HG03469 (cell line): ENCODE measurements at regions not wholly inside any gene's neighbourhood (a gene's known extent, or its start where the extent isn't known, plus 50 kb on each side); places are given as distances from the start of the nearest gene placed in this dataset.

Experiments used
- ATAC-seq: cut with Tn5 transposase; IDR thresholded peaks from one replicate; pipeline ENCODE4 v1.9.1; 2021; ENCODE audit warnings: mild to moderate bottlenecking, moderate library complexity, moderate number of reproducible peaks; ENCODE audit not compliant: unreplicated experiment

- no peak for ATAC-seq
These were observed 142.8 kb upstream of the SEMA3A start for GRCh38 chr7:84337429-84337828.

GRCh38 chr7:84336766-84337165, 142.2 kb upstream of the SEMA3A start:
- no peak for ATAC-seq

GRCh38 chr7:84336303-84336702, 141.7 kb upstream of the SEMA3A start:
- no peak for ATAC-seq

- no peak for ATAC-seq
These were observed 137.0 kb upstream of the SEMA3A start for GRCh38 chr7:84331616-84332015.

- ATAC-seq = no peak
These were observed 134.0 kb upstream of the SEMA3A start for GRCh38 chr7:84328571-84328970.

- no peak for ATAC-seq
These were observed 129.6 kb upstream of the SEMA3A start for GRCh38 chr7:84324136-84324630.

- ATAC-seq = no peak
These were observed 122.9 kb upstream of the SEMA3A start for GRCh38 chr7:84317536-84317935.

- ATAC-seq = no peak
These were observed 119.7 kb upstream of the SEMA3A start for GRCh38 chr7:84314263-84314662.

- no peak for ATAC-seq
These were observed 109.8 kb upstream of the SEMA3A start for GRCh38 chr7:84304407-84304806.

- no peak for ATAC-seq
These were observed 108.4 kb upstream of the SEMA3A start for GRCh38 chr7:84302949-84303348.

- ATAC-seq = no peak
These were observed 103.0 kb upstream of the SEMA3A start for GRCh38 chr7:84297616-84298015.

- ATAC-seq = no peak
These were observed 100.4 kb upstream of the SEMA3A start for GRCh38 chr7:84294847-84295455.

- no peak for ATAC-seq
These were observed 99.8 kb upstream of the SEMA3A start for GRCh38 chr7:84294391-84294790.

GRCh38 chr7:84291756-84292155, 97.2 kb upstream of the SEMA3A start:
- no peak for ATAC-seq

- ATAC-seq = no peak
These were observed 89.2 kb upstream of the SEMA3A start for GRCh38 chr7:84283798-84284197.

GRCh38 chr7:84281518-84281917, 86.9 kb upstream of the SEMA3A start:
- no peak for ATAC-seq

GRCh38 chr7:84277628-84278224, 83.1 kb upstream of the SEMA3A start:
- ATAC-seq = no peak

- ATAC-seq = no peak
These were observed 79.5 kb upstream of the SEMA3A start for GRCh38 chr7:84274029-84274638.

GRCh38 chr7:84271543-84271942, 77.0 kb upstream of the SEMA3A start:
- no peak for ATAC-seq

- no peak for ATAC-seq
These were observed 69.8 kb upstream of the SEMA3A start for GRCh38 chr7:84264396-84264795.

- ATAC-seq = no peak
These were observed 68.5 kb upstream of the SEMA3A start for GRCh38 chr7:84263106-84263505.

GRCh38 chr7:84261509-84261908, 66.9 kb upstream of the SEMA3A start:
- ATAC-seq = no peak
